ENCODE measurements at regions not wholly inside any gene's neighbourhood (a gene's known extent, or its start where the extent isn't known, plus 50 kb on each side); places are given as distances from the start of the nearest gene placed in this dataset.

GRCh38 chr14:89625244-89625713 is 208.2 kb upstream of the FOXN3 start:
- BruUV-seq (replicated peaks), result no TSS peak
- H3K79me2 ChIP-seq (ENCODE audit: low read depth), result no peaks in the 10 kb centered on the region
- H3K4me2 ChIP-seq, result no peak overlapping the region
- no peaks in the 10 kb centered on the region for H3K4me1 ChIP-seq (replicated peaks; ENCODE audit: insufficient read depth)
- H3K9me3 ChIP-seq (ENCODE audit: insufficient read depth, low read depth), result no peaks in the 10 kb centered on the region
- no peaks in the 10 kb centered on the region for H4K20me1 ChIP-seq (ENCODE audit: insufficient read depth)
- no peak overlapping the region for H3K27ac ChIP-seq
- no peak overlapping the region for H3K4me3 ChIP-seq
- H3K9me2 ChIP-seq (ENCODE audit: insufficient read depth), result no peaks in the 10 kb centered on the region
- ChIA-PET CTCF (no interaction called here), POLR2A (ENCODE audit: unreplicated experiment) (no interaction called here)
- H2AFZ ChIP-seq, result no peak overlapping the region
- TF ChIP-seq EZH2 (IDR thresholded peaks at IDR 0.05; ENCODE audit: low read depth), result no peak
- TF ChIP-seq, protein P1, sequence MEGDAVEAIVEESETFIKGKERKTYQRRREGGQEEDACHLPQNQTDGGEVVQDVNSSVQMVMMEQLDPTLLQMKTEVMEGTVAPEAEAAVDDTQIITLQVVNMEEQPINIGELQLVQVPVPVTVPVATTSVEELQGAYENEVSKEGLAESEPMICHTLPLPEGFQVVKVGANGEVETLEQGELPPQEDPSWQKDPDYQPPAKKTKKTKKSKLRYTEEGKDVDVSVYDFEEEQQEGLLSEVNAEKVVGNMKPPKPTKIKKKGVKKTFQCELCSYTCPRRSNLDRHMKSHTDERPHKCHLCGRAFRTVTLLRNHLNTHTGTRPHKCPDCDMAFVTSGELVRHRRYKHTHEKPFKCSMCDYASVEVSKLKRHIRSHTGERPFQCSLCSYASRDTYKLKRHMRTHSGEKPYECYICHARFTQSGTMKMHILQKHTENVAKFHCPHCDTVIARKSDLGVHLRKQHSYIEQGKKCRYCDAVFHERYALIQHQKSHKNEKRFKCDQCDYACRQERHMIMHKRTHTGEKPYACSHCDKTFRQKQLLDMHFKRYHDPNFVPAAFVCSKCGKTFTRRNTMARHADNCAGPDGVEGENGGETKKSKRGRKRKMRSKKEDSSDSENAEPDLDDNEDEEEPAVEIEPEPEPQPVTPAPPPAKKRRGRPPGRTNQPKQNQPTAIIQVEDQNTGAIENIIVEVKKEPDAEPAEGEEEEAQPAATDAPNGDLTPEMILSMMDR (conservative IDR thresholded peaks at IDR 0.05), result no peak
- no peak for DNase-seq
- H3F3A ChIP-seq (ENCODE audit: insufficient read depth, low read depth), result no peaks in the 10 kb centered on the region
- intact Hi-C loops (cut with micrococcal nuclease; ENCODE audit: unreplicated experiment), result no loop called here
- no peaks in the 10 kb centered on the region for H3K36me3 ChIP-seq (ENCODE audit: low read depth)
- H3K27me3 ChIP-seq (ENCODE audit: insufficient read depth, low read depth), result peaks cover 62% of the 10 kb centered on the region

DNA sequence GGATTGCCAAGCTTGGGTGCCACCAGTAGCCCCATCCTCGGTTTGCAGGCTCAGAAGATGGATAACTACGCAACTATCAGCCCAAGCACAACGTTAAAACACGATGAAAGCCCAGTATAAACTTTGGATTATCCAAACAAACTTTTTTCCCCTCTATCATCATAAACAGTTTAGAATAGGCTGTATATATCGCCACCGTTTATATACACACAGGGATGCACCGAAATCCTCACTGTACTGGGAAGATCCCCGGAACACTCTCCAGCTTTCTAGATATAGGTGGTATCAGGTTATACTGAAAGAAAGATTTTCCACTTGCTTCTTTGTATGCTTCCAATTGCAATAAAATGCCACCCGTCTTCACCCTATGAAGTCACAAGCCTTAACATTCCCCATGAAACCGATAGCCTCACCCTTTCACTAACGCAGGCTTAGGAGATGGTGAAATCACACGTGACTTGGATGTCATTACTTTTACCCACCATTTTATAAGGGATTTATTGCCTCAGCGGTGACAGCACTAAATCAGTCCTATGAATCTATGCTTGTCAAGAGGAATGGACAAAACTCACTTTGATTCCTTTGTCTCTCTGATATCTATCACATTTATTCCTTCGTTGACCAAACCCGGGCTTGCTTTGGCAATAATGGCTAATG is 207.6 kb upstream of the FOXN3 start:
- TF ChIP-seq, protein P1 (conservative IDR thresholded peaks at IDR 0.05), result no peak
- no peak for TF ChIP-seq EZH2 (IDR thresholded peaks at IDR 0.05; ENCODE audit: low read depth)
- CTCF ChIA-PET, result no interaction called here
- no peaks in the 10 kb centered on the region for H3K9me3 ChIP-seq (ENCODE audit: insufficient read depth, low read depth)
- no peaks in the 10 kb centered on the region for H3K4me1 ChIP-seq (replicated peaks; ENCODE audit: insufficient read depth)
- no peaks in the 10 kb centered on the region for H3K79me2 ChIP-seq (ENCODE audit: low read depth)
- no peak overlapping the region for H2AFZ ChIP-seq
- no peak for DNase-seq
- H3K27me3 ChIP-seq (ENCODE audit: insufficient read depth, low read depth), result peaks cover 69% of the 10 kb centered on the region
- H3K4me2 ChIP-seq, result no peak overlapping the region
- intact Hi-C loops (cut with micrococcal nuclease; ENCODE audit: unreplicated experiment), result no loop called here
- no peaks in the 10 kb centered on the region for H3K9me2 ChIP-seq (ENCODE audit: insufficient read depth)
- no peaks in the 10 kb centered on the region for H3K36me3 ChIP-seq (ENCODE audit: low read depth)
- no peaks in the 10 kb centered on the region for H4K20me1 ChIP-seq (ENCODE audit: insufficient read depth)
- no peak overlapping the region for H3K4me3 ChIP-seq
- POLR2A ChIA-PET (ENCODE audit: unreplicated experiment), result no interaction called here
- no TSS peak for BruUV-seq (replicated peaks)
- no peak overlapping the region for H3K27ac ChIP-seq
- no peaks in the 10 kb centered on the region for H3F3A ChIP-seq (ENCODE audit: insufficient read depth, low read depth)

DNA sequence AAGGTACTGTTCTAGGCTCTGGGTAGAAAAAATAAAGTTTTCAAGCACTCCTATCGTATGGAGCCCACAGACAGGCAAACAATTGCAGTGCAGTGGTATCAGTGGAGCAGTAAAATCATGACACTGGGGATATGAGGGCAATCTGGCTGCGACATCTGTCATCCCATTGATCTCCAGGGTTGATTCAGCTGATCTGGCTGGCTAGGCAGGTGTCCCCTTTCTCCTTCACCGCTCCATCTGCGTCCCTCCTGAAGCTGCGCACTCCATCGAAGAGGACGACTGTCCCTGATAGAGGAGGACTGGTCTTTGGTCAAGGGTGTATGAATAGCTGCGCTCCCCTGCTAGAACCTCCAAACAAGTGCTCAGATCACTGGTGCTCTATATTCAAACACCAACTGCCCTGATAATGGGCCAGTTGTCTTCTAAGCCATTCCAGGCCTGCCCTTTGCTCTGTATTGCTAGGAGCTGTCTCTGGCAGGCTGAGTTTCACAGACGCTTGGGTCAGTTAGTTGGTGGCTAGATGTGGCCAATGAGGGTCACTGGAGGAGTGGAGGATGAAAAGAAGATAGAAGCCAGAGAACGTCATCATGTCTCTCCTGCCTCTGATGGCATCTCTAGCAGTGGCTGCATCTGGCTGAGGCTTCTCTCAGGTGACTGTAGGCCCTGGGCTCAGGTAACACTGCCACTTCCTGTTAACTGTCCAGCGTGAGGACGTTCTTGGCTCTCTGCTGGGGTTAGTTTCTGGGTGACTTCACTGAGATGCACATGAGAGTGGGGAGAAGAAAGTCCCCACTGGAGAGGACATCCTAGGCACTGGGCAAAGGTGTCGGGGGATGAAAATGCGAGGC is 205.0 kb upstream of the FOXN3 start:
- H3K27me3 ChIP-seq (ENCODE audit: insufficient read depth, low read depth), result peaks cover 51% of the 10 kb centered on the region
- no peaks in the 10 kb centered on the region for H4K20me1 ChIP-seq (ENCODE audit: insufficient read depth)
- no peaks in the 10 kb centered on the region for H3K79me2 ChIP-seq (ENCODE audit: low read depth)
- H3K4me2 ChIP-seq, result no peak overlapping the region
- ChIA-PET CTCF (no interaction called here), POLR2A (ENCODE audit: unreplicated experiment) (no interaction called here)
- no peaks in the 10 kb centered on the region for H3F3A ChIP-seq (ENCODE audit: insufficient read depth, low read depth)
- H3K4me1 ChIP-seq (replicated peaks; ENCODE audit: insufficient read depth), result no peaks in the 10 kb centered on the region
- no peaks in the 10 kb centered on the region for H3K9me3 ChIP-seq (ENCODE audit: insufficient read depth, low read depth)
- no peak for TF ChIP-seq EZH2 (IDR thresholded peaks at IDR 0.05; ENCODE audit: low read depth)
- TF ChIP-seq, protein P1 (conservative IDR thresholded peaks at IDR 0.05), result no peak
- H3K9me2 ChIP-seq (ENCODE audit: insufficient read depth), result no peaks in the 10 kb centered on the region
- BruUV-seq (replicated peaks), result no TSS peak
- H3K4me3 ChIP-seq, result no peak overlapping the region
- DNase-seq, result no peak
- intact Hi-C loops (cut with micrococcal nuclease; ENCODE audit: unreplicated experiment), result no loop called here
- H3K27ac ChIP-seq, result no peak overlapping the region
- H3K36me3 ChIP-seq (ENCODE audit: low read depth), result no peaks in the 10 kb centered on the region
- no peak overlapping the region for H2AFZ ChIP-seq
